ENCODE measurements at regions not wholly inside any gene's neighbourhood (a gene's known extent, or its start where the extent isn't known, plus 50 kb on each side); places are given as distances from the start of the nearest gene placed in this dataset.
A peak's percentile ranks its signal among the peaks of the same experiment; 100 is the strongest.

DNA sequence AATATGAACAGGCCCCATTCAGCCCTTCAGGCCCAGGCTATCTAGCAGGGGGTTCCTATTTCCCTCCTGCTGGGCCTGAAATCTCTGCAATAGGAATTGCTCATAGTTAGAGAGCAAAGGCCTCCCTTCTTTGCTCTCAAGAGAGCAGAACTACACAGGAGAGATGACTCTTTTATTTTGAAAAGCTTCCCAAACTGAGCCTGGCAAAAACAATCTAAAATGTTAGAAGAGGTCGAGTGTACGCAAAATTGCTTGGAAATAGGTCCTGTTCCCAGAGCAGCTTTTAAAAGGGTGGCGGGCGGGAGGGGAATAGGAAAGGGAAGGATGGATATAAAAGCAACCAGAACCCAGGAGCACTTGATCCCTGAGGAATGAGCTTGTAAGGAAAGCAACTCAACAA lies 68.4 kb upstream of the APCDD1 start:
- DNase-seq = no peak

GRCh38 chr18:10386956-10387355 lies 67.5 kb upstream of the APCDD1 start:
- DNase-seq = no peak

- DNase-seq = no peak
Measured at GRCh38 chr18:10387399-10387798, 67.0 kb upstream of the APCDD1 start.

GRCh38 chr18:10388373-10388772 lies 66.1 kb upstream of the APCDD1 start:
- DNase-seq = no peak

DNA sequence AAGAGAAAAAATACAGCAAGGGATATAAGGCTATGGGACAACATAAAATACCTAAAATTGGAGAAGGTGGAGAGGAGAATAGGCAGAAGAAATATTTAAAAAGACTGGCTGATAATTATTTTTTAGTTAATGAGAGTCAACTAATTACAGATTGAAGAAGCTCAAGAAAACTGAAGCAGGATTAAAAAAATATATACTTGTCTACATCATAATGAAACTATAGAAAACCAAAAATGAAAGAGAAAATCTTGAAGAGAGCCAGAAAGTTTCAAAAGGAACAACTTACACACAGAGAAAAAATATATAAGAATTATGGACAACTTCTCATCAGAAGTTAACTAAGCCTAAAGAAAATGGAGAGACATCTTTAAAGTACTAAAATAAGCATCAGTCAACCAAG lies 62.9 kb upstream of the APCDD1 start:
- DNase-seq = no peak

GRCh38 chr18:10397004-10397403 lies 57.4 kb upstream of the APCDD1 start:
- DNase-seq = no peak

DNA sequence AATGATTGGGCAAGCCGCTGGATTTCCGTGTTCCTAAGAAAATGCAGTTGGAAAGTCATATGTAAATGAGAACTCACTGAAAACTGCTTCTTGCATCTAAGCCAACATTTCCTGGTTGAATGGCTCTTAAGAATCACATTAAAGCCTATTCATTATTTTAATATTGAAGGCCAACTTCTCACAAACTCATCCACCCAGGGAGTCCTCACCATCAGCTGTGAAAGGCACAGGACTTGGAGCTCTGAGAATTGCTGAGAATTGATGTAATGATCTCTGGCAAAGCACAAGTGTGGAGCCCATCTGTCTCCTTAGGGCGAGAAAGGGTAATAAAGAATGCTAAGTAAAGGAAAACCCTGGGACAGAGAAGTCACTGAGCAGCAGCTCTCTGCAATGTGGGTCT lies 55.9 kb upstream of the APCDD1 start:
- DNase-seq = no peak

- no peak for DNase-seq
Measured at GRCh38 chr18:10399465-10399864, 55.0 kb upstream of the APCDD1 start.

DNA sequence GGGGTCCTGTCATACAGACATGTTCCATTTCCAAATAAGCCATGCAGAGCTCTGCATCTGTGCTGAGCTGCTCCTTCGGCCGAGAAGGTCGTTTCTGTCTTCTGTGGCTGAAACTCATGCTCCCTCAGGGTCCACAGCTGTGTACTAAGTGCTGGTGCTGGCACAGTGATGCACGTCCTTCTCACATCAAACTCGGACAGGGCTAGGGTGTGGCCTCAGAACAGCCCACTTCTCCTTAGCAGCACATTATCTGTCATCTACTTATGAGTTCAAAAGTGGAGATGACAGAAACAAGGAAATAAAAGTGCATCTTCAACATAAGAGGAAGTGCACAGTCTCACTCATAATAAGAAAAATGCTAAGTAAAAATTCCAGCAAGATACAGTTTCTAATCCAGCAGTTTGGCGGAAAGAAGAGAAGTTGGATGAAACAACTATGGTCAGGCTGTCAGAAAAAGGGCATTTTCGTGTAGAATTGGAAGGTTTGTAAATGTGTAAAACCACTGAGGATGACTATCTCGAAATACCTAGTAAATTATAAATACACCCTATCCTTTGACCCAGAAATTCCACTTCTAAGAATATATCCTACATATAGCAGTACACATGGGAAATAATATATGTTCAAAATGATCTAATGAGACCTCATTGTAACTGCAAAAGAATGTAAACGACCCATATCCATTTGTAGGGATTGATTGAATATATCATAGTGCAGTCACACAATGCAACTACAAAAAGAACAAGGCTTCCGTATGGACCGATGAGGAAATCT lies 53.7 kb upstream of the APCDD1 start:
- DNase-seq = no peak

DNA sequence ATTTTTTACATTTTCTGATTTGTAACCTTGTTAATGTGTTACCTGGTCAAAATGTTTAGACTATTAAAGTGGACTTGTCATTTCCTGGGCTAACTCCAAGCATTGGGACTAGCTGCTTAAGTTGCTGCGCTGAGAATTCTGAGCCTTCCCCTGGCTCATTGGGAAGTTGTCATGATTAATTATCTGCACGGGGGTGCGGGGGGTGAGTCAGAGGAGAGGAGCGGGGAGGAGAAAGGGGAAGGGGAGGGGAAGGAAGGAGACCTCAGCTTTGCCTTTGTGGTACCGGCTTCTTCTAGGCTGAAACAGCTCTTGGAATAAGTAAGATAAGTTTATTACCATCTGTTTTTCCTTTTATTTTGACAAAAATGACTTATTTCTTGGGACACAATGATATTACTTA lies 52.9 kb upstream of the APCDD1 start:
- no peak for DNase-seq

DNA sequence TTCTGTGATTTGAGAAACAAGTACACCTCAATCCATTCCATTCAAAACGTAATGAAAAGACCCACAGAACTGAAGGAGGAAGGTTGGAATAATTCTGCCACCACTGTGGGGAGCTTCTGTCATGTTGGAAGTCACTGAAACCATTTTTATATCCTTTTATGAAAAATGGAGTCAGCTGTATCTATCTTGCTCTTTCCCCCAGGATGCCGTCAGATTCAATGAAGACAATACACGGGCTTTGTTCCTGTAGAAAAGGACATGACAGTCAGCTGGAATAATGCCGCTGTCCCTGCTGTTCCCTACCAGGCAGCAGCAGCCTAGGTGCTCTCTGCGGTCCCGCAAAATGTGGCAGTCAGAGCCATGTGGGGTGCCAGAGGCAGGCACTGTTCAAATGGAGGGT lies 52.5 kb upstream of the APCDD1 start:
- DNase-seq = no peak

DNA sequence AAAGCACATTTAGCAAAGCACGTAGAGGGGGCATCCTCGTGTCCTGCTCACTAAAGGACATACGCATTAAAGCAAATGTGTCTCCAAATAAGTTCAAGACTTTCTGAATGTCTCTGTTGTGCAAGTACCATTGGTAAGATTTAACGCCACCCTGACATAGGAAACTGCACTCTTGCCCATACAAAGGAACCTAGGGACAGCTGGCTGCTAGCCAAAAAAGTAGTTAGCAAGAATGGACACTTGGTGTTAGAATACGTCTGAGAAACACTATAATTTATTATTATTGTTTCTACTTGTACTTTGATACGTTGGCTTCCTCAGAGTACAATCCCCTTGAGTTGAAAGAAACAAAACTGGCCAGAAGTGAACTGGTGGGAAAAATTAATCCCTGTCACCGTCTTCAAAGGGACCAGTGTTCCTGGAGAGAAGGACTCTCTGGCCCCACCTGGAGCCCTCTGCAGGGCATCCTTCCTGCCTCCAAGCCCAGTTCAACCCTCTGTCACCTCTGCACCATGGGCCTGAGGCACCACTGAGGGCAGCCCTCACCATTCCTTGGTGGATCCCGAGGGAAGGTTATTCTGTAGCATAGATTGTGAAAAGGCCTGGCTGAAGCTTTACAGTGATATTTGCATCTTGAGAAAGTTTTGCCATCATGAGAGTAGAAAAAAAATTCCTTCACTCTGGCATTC lies 51.4 kb upstream of the APCDD1 start:
- no peak for DNase-seq

DNA sequence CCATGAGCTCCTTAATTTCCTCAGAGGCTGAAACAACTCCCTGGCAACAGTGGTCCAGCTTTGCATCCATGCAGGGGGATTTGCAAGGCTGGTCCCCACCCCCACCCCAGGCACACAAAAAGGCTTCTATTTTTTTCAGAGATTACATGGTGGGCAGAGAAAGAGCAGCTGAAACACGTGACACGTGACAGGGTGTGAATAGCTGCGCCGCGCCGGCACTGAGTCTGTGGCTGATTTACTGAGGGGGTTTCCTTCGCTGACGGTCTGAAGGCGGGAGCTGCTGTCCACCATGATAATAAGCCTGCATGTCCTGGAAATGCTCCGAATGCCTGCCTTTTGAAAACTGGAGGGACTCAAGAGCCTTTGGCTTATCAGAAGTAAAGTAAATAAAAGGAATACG lies 50.7 kb upstream of the APCDD1 start:
- no peak for DNase-seq

GRCh38 chr18:10404168-10404567 lies 50.3 kb upstream of the APCDD1 start:
- DNase-seq = peak in 1 of 2 donors; percentile 42
